ENCODE measurements at regions not wholly inside any gene's neighbourhood (a gene's known extent, or its start where the extent isn't known, plus 50 kb on each side); places are given as distances from the start of the nearest gene placed in this dataset.
"Not testable (repeated sequence)": the region's sequence is repeated elsewhere in the genome, so short reads cannot be mapped to it uniquely, and the experiment has no call there.

- H3K27me3 ChIP-seq = no peaks in the 10 kb centered on the region
- H3K27ac ChIP-seq = no peak overlapping the region
- no peak overlapping the region for H3K4me3 ChIP-seq
- no peak for DNase-seq (ENCODE audit: low spot score in 2 of 2)
- no peaks in the 10 kb centered on the region for H3K36me3 ChIP-seq
- TF ChIP-seq CTCF (IDR thresholded peaks at IDR 0.05) (no peak), EP300 (IDR thresholded peaks at IDR 0.05) (no peak), POLR2AphosphoS5 (IDR thresholded peaks at IDR 0.05) (no peak), POLR2A (IDR thresholded peaks at IDR 0.05) (no peak)
- no peaks in the 10 kb centered on the region for H3K9me3 ChIP-seq
- H3K4me1 ChIP-seq = no peaks in the 10 kb centered on the region
- 79% methylated on average over 6 of the region's 7 CpGs for WGBS
Observed at GRCh38 chr5:90326995-90327394, 82.6 kb downstream of the CETN3 start.

GRCh38 chr5:90325093-90325492, 84.5 kb downstream of the CETN3 start:
- WGBS = 88% methylated on average over 1 of the region's 1 CpG
- Histone ChIP-seq H3K4me1 (no peaks in the 10 kb centered on the region), H3K9me3 (no peaks in the 10 kb centered on the region), H3K27ac (no peak overlapping the region), H3K36me3 (no peaks in the 10 kb centered on the region), H3K27me3 (no peaks in the 10 kb centered on the region), H3K4me3 (no peak overlapping the region)
- no peak for DNase-seq (ENCODE audit: low spot score in 2 of 2)
- no peak for TF ChIP-seq POLR2A (IDR thresholded peaks at IDR 0.05)
- no peak for TF ChIP-seq POLR2AphosphoS5 (IDR thresholded peaks at IDR 0.05)
- no peak for TF ChIP-seq CTCF (IDR thresholded peaks at IDR 0.05)
- TF ChIP-seq EP300 (IDR thresholded peaks at IDR 0.05) = no peak

- H3K27me3 ChIP-seq; H3K36me3 ChIP-seq; H3K9me3 ChIP-seq; H3K27ac ChIP-seq; H3K4me1 ChIP-seq; H3K4me3 ChIP-seq; DNase-seq (ENCODE audit: low spot score in 2 of 2): not testable (repeated sequence)
Observed at GRCh38 chr5:90320348-90320747, 89.2 kb downstream of the CETN3 start.

GRCh38 chr5:90312027-90312426, 97.5 kb downstream of the CETN3 start:
- no peak for TF ChIP-seq EP300 (IDR thresholded peaks at IDR 0.05)
- TF ChIP-seq POLR2A (IDR thresholded peaks at IDR 0.05) = no peak
- no peak for TF ChIP-seq POLR2AphosphoS5 (IDR thresholded peaks at IDR 0.05)
- no peak for TF ChIP-seq CTCF (IDR thresholded peaks at IDR 0.05)
- Histone ChIP-seq H3K27ac (no peak overlapping the region), H3K4me3 (no peak overlapping the region), H3K9me3 (no peaks in the 10 kb centered on the region), H3K4me1 (no peaks in the 10 kb centered on the region), H3K36me3 (no peaks in the 10 kb centered on the region), H3K27me3 (no peaks in the 10 kb centered on the region)
- WGBS = 86% methylated on average over 2 of the region's 2 CpGs
- DNase-seq (ENCODE audit: low spot score in 2 of 2) = no peak

- no peak overlapping the region for H3K4me3 ChIP-seq
- no peak overlapping the region for H3K27ac ChIP-seq
- H3K9me3 ChIP-seq = no peaks in the 10 kb centered on the region
- TF ChIP-seq POLR2AphosphoS5 (IDR thresholded peaks at IDR 0.05) (no peak), POLR2A (IDR thresholded peaks at IDR 0.05) (no peak), EP300 (IDR thresholded peaks at IDR 0.05) (no peak), CTCF (IDR thresholded peaks at IDR 0.05) (no peak)
- no peak for DNase-seq (ENCODE audit: low spot score in 2 of 2)
- no peaks in the 10 kb centered on the region for H3K27me3 ChIP-seq
- no peaks in the 10 kb centered on the region for H3K4me1 ChIP-seq
- 38% methylated on average over 4 of the region's 4 CpGs for WGBS
- no peaks in the 10 kb centered on the region for H3K36me3 ChIP-seq
Observed at GRCh38 chr5:90311401-90311800, 98.2 kb downstream of the CETN3 start.

- DNase-seq (ENCODE audit: low spot score in 2 of 2) = no peak
- Histone ChIP-seq H3K4me1 (no peaks in the 10 kb centered on the region), H3K4me3 (no peak overlapping the region), H3K9me3 (no peaks in the 10 kb centered on the region), H3K27ac (no peak overlapping the region), H3K27me3 (no peaks in the 10 kb centered on the region), H3K36me3 (no peaks in the 10 kb centered on the region)
- no peak for TF ChIP-seq POLR2AphosphoS5 (IDR thresholded peaks at IDR 0.05)
- no peak for TF ChIP-seq EP300 (IDR thresholded peaks at IDR 0.05)
- TF ChIP-seq CTCF (IDR thresholded peaks at IDR 0.05) = no peak
- no peak for TF ChIP-seq POLR2A (IDR thresholded peaks at IDR 0.05)
- 81% methylated on average over 4 of the region's 4 CpGs for WGBS
Observed at GRCh38 chr5:90308787-90309585, 100.6 kb downstream of the CETN3 start.
